ENCODE measurements at regions not wholly inside any gene's neighbourhood (a gene's known extent, or its start where the extent isn't known, plus 50 kb on each side); places are given as distances from the start of the nearest gene placed in this dataset.

GRCh38 chr2:122663620-122664019, 908.2 kb downstream of the TSN start:
- no peaks in the 10 kb centered on the region for H4K20me1 ChIP-seq (ENCODE audit: insufficient read depth)
- DNase-seq: no peak

GRCh38 chr2:122669627-122670026, 914.2 kb downstream of the TSN start:
- Histone ChIP-seq H3K79me2 (ENCODE audit: insufficient read depth) (no peaks in the 10 kb centered on the region), H3K4me3 (no peak overlapping the region), H3K4me2 (ENCODE audit: unreplicated experiment) (no peak overlapping the region), H2AFZ (no peak overlapping the region), H3K27ac (no peak overlapping the region), H3K9me2 (ENCODE audit: insufficient read depth) (no peaks in the 10 kb centered on the region), H3F3A (ENCODE audit: insufficient read depth) (no peaks in the 10 kb centered on the region), H3K36me3 (ENCODE audit: low read depth) (no peaks in the 10 kb centered on the region), H3K4me1 (ENCODE audit: insufficient read depth) (no peaks in the 10 kb centered on the region), H4K20me1 (ENCODE audit: insufficient read depth) (no peaks in the 10 kb centered on the region), H3K9me3 (ENCODE audit: low read depth) (no peaks in the 10 kb centered on the region), H3K27me3 (replicated peaks; ENCODE audit: insufficient read depth) (no peaks in the 10 kb centered on the region), H3K9ac (no peak overlapping the region)
- WGBS, 2 experiments (ENCODE audit: low coverage in 1 of 2, low lambda C conversion rate in 2 of 2, missing lambda C conversion rate in 2 of 2): 18 to 43% methylated on average over 2 of the region's 2 CpGs
- DNase-seq: no peak
- in situ Hi-C loops (cut with MboI): no loop called here
- TF ChIP-seq EZH2 (IDR thresholded peaks at IDR 0.05; ENCODE audit: insufficient read depth, poor library complexity, severe bottlenecking) (no peak), EZH2phosphoT487 (IDR thresholded peaks at IDR 0.05; ENCODE audit: insufficient read depth, low read depth) (no peak)

More at GRCh38 chr2:122663620-122664019, 908.2 kb downstream of the TSN start:
- Histone ChIP-seq H3F3A (ENCODE audit: insufficient read depth) (no peaks in the 10 kb centered on the region), H3K79me2 (ENCODE audit: insufficient read depth) (no peaks in the 10 kb centered on the region), H3K4me3 (no peak overlapping the region), H3K27me3 (replicated peaks; ENCODE audit: insufficient read depth) (no peaks in the 10 kb centered on the region), H2AFZ (no peak overlapping the region), H3K9me3 (ENCODE audit: low read depth) (no peaks in the 10 kb centered on the region), H3K36me3 (ENCODE audit: low read depth) (no peaks in the 10 kb centered on the region), H3K4me2 (ENCODE audit: unreplicated experiment) (no peak overlapping the region), H3K9me2 (ENCODE audit: insufficient read depth) (no peaks in the 10 kb centered on the region), H3K27ac (no peak overlapping the region), H3K9ac (no peak overlapping the region), H3K4me1 (ENCODE audit: insufficient read depth) (no peaks in the 10 kb centered on the region)
- WGBS, 2 experiments (ENCODE audit: low coverage in 1 of 2, low lambda C conversion rate in 2 of 2, missing lambda C conversion rate in 2 of 2): 34 to 37% methylated on average over 4 of the region's 4 CpGs
- in situ Hi-C loops (cut with MboI): no loop called here
- TF ChIP-seq EZH2 (IDR thresholded peaks at IDR 0.05; ENCODE audit: insufficient read depth, poor library complexity, severe bottlenecking): no peak
- no peak for TF ChIP-seq EZH2phosphoT487 (IDR thresholded peaks at IDR 0.05; ENCODE audit: insufficient read depth, low read depth)

GRCh38 chr2:122670897-122671296, 915.4 kb downstream of the TSN start:
- Histone ChIP-seq H3K79me2 (ENCODE audit: insufficient read depth) (no peaks in the 10 kb centered on the region), H4K20me1 (ENCODE audit: insufficient read depth) (no peaks in the 10 kb centered on the region), H3K9ac (no peak overlapping the region), H3K4me2 (ENCODE audit: unreplicated experiment) (no peak overlapping the region), H3K36me3 (ENCODE audit: low read depth) (no peaks in the 10 kb centered on the region), H3F3A (ENCODE audit: insufficient read depth) (no peaks in the 10 kb centered on the region), H3K27me3 (replicated peaks; ENCODE audit: insufficient read depth) (no peaks in the 10 kb centered on the region), H2AFZ (no peak overlapping the region), H3K27ac (no peak overlapping the region), H3K4me3 (no peak overlapping the region), H3K9me2 (ENCODE audit: insufficient read depth) (no peaks in the 10 kb centered on the region), H3K4me1 (ENCODE audit: insufficient read depth) (no peaks in the 10 kb centered on the region), H3K9me3 (ENCODE audit: low read depth) (no peaks in the 10 kb centered on the region)
- no peak for TF ChIP-seq EZH2 (IDR thresholded peaks at IDR 0.05; ENCODE audit: insufficient read depth, poor library complexity, severe bottlenecking)
- TF ChIP-seq EZH2phosphoT487 (IDR thresholded peaks at IDR 0.05; ENCODE audit: insufficient read depth, low read depth): no peak
- DNase-seq: no peak
- in situ Hi-C loops (cut with MboI): no loop called here

- WGBS, 2 experiments (ENCODE audit: low coverage in 1 of 2, low lambda C conversion rate in 2 of 2, missing lambda C conversion rate in 2 of 2): 62 to 67% methylated on average over 4 of the region's 4 CpGs
- no peak overlapping the region for H3K4me3 ChIP-seq
- H2AFZ ChIP-seq: no peak overlapping the region
Observed at GRCh38 chr2:122680662-122681061, 925.2 kb downstream of the TSN start.

GRCh38 chr2:122681626-122682025, 926.2 kb downstream of the TSN start:
- H3K79me2 ChIP-seq (ENCODE audit: insufficient read depth): no peaks in the 10 kb centered on the region
- H3K4me3 ChIP-seq: no peak overlapping the region
- H3K27ac ChIP-seq: no peak overlapping the region
- H2AFZ ChIP-seq: no peak overlapping the region
- H3K4me2 ChIP-seq (ENCODE audit: unreplicated experiment): no peak overlapping the region
- H3K9ac ChIP-seq: no peak overlapping the region
- in situ Hi-C loops (cut with MboI): no loop called here
- no peaks in the 10 kb centered on the region for H3K27me3 ChIP-seq (replicated peaks; ENCODE audit: insufficient read depth)
- H3K9me2 ChIP-seq (ENCODE audit: insufficient read depth): no peaks in the 10 kb centered on the region
- no peak for TF ChIP-seq EZH2phosphoT487 (IDR thresholded peaks at IDR 0.05; ENCODE audit: insufficient read depth, low read depth)
- TF ChIP-seq EZH2 (IDR thresholded peaks at IDR 0.05; ENCODE audit: insufficient read depth, poor library complexity, severe bottlenecking): no peak
- no peak for DNase-seq
- 4 to 6% methylated on average over 1 of the region's 1 CpG for WGBS, 2 experiments (ENCODE audit: low coverage in 1 of 2, low lambda C conversion rate in 2 of 2, missing lambda C conversion rate in 2 of 2)
- H3K9me3 ChIP-seq (ENCODE audit: low read depth): no peaks in the 10 kb centered on the region
- no peaks in the 10 kb centered on the region for H4K20me1 ChIP-seq (ENCODE audit: insufficient read depth)
- H3F3A ChIP-seq (ENCODE audit: insufficient read depth): no peaks in the 10 kb centered on the region
- H3K36me3 ChIP-seq (ENCODE audit: low read depth): no peaks in the 10 kb centered on the region
- no peaks in the 10 kb centered on the region for H3K4me1 ChIP-seq (ENCODE audit: insufficient read depth)

More at GRCh38 chr2:122680662-122681061, 925.2 kb downstream of the TSN start:
- Histone ChIP-seq H3K27ac (no peak overlapping the region), H3K79me2 (ENCODE audit: insufficient read depth) (no peaks in the 10 kb centered on the region), H3K9ac (no peak overlapping the region), H3K9me2 (ENCODE audit: insufficient read depth) (no peaks in the 10 kb centered on the region), H3K9me3 (ENCODE audit: low read depth) (no peaks in the 10 kb centered on the region), H4K20me1 (ENCODE audit: insufficient read depth) (no peaks in the 10 kb centered on the region), H3K4me2 (ENCODE audit: unreplicated experiment) (no peak overlapping the region), H3F3A (ENCODE audit: insufficient read depth) (no peaks in the 10 kb centered on the region), H3K4me1 (ENCODE audit: insufficient read depth) (no peaks in the 10 kb centered on the region), H3K36me3 (ENCODE audit: low read depth) (no peaks in the 10 kb centered on the region), H3K27me3 (replicated peaks; ENCODE audit: insufficient read depth) (no peaks in the 10 kb centered on the region)
- TF ChIP-seq EZH2phosphoT487 (IDR thresholded peaks at IDR 0.05; ENCODE audit: insufficient read depth, low read depth) (no peak), EZH2 (IDR thresholded peaks at IDR 0.05; ENCODE audit: insufficient read depth, poor library complexity, severe bottlenecking) (no peak)
- in situ Hi-C loops (cut with MboI): no loop called here
- no peak for DNase-seq
